ENCODE measurements at regions not wholly inside any gene's neighbourhood (a gene's known extent, or its start where the extent isn't known, plus 50 kb on each side); places are given as distances from the start of the nearest gene placed in this dataset.

DNA sequence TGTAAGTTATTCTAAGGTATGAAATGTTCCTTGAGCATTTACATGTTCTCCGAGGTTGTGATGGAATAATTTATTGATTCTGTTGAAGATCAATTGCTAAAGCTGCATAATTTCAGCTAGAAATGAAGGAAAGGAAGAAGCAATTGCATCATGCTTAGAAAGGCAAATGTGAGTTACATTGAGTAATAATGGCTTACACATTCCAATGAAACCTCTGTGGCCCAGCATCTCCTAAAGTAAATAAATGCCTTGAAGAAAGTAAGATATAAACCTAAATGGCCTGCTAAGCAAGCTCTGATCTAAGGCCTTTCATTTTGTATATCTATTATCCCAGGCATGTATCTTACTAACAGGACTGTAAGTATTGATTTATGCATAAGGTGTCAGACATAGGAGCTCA is 677.3 kb upstream of the RGMB start:
- TF ChIP-seq BACH2 (CRISPR knock-in tag; IDR thresholded peaks at IDR 0.05; ENCODE audit: borderline replicate concordance) (no peak), ZNF70 (CRISPR knock-in tag; IDR thresholded peaks at IDR 0.05) (no peak), PPARA (CRISPR knock-in tag; IDR thresholded peaks at IDR 0.05; ENCODE audit: borderline replicate concordance) (no peak), TOX (CRISPR knock-in tag; IDR thresholded peaks at IDR 0.05; ENCODE audit: borderline replicate concordance) (no peak), GLIS3 (CRISPR knock-in tag; IDR thresholded peaks at IDR 0.05) (no peak), ZC3H10 (CRISPR knock-in tag; IDR thresholded peaks at IDR 0.05) (no peak), ZNF565 (CRISPR knock-in tag; conservative IDR thresholded peaks at IDR 0.05; ENCODE audit: low read depth) (no peak), ESRRG (CRISPR knock-in tag; IDR thresholded peaks at IDR 0.05) (no peak), OSR1 (CRISPR knock-in tag; IDR thresholded peaks at IDR 0.05) (no peak), ISL1 (CRISPR knock-in tag; IDR thresholded peaks at IDR 0.05) (no peak), ZFP3 (CRISPR knock-in tag; IDR thresholded peaks at IDR 0.05) (no peak), ARNTL (CRISPR knock-in tag; IDR thresholded peaks at IDR 0.05; ENCODE audit: borderline replicate concordance, low read depth) (no peak), ZFP30 (CRISPR knock-in tag; IDR thresholded peaks at IDR 0.05) (no peak), ZNF8 (CRISPR knock-in tag; IDR thresholded peaks at IDR 0.05) (no peak)
- TF ChIP-seq, protein P1, sequence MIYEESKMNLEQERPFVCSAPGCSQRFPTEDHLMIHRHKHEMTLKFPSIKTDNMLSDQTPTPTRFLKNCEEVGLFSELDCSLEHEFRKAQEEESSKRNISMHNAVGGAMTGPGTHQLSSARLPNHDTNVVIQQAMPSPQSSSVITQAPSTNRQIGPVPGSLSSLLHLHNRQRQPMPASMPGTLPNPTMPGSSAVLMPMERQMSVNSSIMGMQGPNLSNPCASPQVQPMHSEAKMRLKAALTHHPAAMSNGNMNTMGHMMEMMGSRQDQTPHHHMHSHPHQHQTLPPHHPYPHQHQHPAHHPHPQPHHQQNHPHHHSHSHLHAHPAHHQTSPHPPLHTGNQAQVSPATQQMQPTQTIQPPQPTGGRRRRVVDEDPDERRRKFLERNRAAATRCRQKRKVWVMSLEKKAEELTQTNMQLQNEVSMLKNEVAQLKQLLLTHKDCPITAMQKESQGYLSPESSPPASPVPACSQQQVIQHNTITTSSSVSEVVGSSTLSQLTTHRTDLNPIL (CRISPR knock-in tag; IDR thresholded peaks at IDR 0.05; ENCODE audit: low read depth), result no peak
- TF ChIP-seq, protein P2, sequence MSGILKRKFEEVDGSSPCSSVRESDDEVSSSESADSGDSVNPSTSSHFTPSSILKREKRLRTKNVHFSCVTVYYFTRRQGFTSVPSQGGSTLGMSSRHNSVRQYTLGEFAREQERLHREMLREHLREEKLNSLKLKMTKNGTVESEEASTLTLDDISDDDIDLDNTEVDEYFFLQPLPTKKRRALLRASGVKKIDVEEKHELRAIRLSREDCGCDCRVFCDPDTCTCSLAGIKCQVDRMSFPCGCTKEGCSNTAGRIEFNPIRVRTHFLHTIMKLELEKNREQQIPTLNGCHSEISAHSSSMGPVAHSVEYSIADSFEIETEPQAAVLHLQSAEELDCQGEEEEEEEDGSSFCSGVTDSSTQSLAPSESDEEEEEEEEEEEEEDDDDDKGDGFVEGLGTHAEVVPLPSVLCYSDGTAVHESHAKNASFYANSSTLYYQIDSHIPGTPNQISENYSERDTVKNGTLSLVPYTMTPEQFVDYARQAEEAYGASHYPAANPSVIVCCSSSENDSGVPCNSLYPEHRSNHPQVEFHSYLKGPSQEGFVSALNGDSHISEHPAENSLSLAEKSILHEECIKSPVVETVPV (CRISPR knock-in tag; IDR thresholded peaks at IDR 0.05), result no peak
- TF ChIP-seq, protein P3, sequence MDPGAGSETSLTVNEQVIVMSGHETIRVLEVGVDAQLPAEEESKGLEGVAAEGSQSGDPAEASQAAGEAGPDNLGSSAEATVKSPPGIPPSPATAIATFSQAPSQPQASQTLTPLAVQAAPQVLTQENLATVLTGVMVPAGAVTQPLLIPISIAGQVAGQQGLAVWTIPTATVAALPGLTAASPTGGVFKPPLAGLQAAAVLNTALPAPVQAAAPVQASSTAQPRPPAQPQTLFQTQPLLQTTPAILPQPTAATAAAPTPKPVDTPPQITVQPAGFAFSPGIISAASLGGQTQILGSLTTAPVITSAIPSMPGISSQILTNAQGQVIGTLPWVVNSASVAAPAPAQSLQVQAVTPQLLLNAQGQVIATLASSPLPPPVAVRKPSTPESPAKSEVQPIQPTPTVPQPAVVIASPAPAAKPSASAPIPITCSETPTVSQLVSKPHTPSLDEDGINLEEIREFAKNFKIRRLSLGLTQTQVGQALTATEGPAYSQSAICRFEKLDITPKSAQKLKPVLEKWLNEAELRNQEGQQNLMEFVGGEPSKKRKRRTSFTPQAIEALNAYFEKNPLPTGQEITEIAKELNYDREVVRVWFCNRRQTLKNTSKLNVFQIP (CRISPR knock-in tag; IDR thresholded peaks at IDR 0.05; ENCODE audit: borderline replicate concordance, low read depth), result no peak
- TF ChIP-seq, protein P4, sequence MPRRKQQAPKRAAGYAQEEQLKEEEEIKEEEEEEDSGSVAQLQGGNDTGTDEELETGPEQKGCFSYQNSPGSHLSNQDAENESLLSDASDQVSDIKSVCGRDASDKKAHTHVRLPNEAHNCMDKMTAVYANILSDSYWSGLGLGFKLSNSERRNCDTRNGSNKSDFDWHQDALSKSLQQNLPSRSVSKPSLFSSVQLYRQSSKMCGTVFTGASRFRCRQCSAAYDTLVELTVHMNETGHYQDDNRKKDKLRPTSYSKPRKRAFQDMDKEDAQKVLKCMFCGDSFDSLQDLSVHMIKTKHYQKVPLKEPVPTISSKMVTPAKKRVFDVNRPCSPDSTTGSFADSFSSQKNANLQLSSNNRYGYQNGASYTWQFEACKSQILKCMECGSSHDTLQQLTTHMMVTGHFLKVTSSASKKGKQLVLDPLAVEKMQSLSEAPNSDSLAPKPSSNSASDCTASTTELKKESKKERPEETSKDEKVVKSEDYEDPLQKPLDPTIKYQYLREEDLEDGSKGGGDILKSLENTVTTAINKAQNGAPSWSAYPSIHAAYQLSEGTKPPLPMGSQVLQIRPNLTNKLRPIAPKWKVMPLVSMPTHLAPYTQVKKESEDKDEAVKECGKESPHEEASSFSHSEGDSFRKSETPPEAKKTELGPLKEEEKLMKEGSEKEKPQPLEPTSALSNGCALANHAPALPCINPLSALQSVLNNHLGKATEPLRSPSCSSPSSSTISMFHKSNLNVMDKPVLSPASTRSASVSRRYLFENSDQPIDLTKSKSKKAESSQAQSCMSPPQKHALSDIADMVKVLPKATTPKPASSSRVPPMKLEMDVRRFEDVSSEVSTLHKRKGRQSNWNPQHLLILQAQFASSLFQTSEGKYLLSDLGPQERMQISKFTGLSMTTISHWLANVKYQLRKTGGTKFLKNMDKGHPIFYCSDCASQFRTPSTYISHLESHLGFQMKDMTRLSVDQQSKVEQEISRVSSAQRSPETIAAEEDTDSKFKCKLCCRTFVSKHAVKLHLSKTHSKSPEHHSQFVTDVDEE (CRISPR knock-in tag; IDR thresholded peaks at IDR 0.05), result no peak
- no peak for ATAC-seq

DNA sequence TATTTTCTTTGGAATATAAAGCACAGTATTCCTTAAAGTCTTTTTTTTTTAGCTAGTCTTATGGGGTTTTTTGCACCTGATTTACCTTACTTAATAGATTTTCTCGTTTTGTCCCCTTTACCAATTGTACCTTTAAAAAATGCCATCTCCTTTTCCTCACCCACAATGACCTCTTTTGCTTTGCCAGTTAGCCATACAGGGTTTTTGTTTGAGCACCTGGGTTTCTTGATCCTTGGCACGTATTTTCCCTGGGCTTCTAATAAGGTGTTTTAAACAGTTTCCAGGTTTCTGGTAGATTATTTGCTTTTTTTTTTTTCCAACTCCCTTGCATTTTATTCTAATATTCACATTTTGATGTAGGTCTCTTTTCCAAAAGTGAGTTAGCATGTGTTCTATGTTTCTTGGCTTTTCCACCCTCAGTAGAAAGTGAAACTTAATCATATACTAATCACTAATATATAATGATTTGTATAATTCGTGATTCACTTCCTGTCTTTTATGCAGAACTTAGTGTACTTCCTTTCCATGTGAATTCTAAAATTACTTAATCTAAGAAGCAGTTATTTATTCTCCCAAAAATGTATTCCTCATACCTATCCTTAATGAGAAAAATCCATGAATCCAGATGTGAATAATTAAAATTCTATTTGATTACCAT is 673.9 kb upstream of the RGMB start:
- ATAC-seq, result no peak
- TF ChIP-seq PPARA (CRISPR knock-in tag; IDR thresholded peaks at IDR 0.05; ENCODE audit: borderline replicate concordance) (no peak), ZNF70 (CRISPR knock-in tag; IDR thresholded peaks at IDR 0.05) (no peak), ZFP3 (CRISPR knock-in tag; IDR thresholded peaks at IDR 0.05) (no peak), ZNF8 (CRISPR knock-in tag; IDR thresholded peaks at IDR 0.05) (no peak), CSDC2 (CRISPR knock-in tag; IDR thresholded peaks at IDR 0.05) (no peak), TOX (CRISPR knock-in tag; IDR thresholded peaks at IDR 0.05; ENCODE audit: borderline replicate concordance) (no peak), ISL1 (CRISPR knock-in tag; IDR thresholded peaks at IDR 0.05) (no peak), GLIS3 (CRISPR knock-in tag; IDR thresholded peaks at IDR 0.05) (no peak), ESRRG (CRISPR knock-in tag; IDR thresholded peaks at IDR 0.05) (no peak)
- TF ChIP-seq, protein P3 (CRISPR knock-in tag; IDR thresholded peaks at IDR 0.05; ENCODE audit: borderline replicate concordance, low read depth), result no peak
- TF ChIP-seq, protein P4 (CRISPR knock-in tag; IDR thresholded peaks at IDR 0.05), result no peak
- TF ChIP-seq, protein P5, sequence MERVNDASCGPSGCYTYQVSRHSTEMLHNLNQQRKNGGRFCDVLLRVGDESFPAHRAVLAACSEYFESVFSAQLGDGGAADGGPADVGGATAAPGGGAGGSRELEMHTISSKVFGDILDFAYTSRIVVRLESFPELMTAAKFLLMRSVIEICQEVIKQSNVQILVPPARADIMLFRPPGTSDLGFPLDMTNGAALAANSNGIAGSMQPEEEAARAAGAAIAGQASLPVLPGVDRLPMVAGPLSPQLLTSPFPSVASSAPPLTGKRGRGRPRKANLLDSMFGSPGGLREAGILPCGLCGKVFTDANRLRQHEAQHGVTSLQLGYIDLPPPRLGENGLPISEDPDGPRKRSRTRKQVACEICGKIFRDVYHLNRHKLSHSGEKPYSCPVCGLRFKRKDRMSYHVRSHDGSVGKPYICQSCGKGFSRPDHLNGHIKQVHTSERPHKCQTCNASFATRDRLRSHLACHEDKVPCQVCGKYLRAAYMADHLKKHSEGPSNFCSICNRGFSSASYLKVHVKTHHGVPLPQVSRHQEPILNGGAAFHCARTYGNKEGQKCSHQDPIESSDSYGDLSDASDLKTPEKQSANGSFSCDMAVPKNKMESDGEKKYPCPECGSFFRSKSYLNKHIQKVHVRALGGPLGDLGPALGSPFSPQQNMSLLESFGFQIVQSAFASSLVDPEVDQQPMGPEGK (CRISPR knock-in tag; IDR thresholded peaks at IDR 0.05; ENCODE audit: borderline replicate concordance), result no peak
- TF ChIP-seq, protein P1 (CRISPR knock-in tag; IDR thresholded peaks at IDR 0.05; ENCODE audit: low read depth), result no peak
- TF ChIP-seq, protein P2 (CRISPR knock-in tag; IDR thresholded peaks at IDR 0.05), result no peak
